HEK293 (cell line): ENCODE measurements at regions not wholly inside any gene's neighbourhood (a gene's known extent, or its start where the extent isn't known, plus 50 kb on each side); places are given as distances from the start of the nearest gene placed in this dataset.
A peak's percentile ranks its signal among the peaks of the same experiment; 100 is the strongest.

Experiments used
- CTCF ChIA-PET: fragments of 350-600 bp; formaldehyde crosslinking; extraction: SDS; loops from one replicate; lab custom pipeline; 2021; ENCODE audit warnings: antibody characterized with exemption; lab: Yijun Ruan, JAX
- POLR2A ChIA-PET: fragments of 300-600 bp; formaldehyde crosslinking; extraction: SDS; loops from one replicate; lab custom pipeline; 2020; ENCODE audit warnings: antibody characterized with exemption, inconsistent platforms; lab: Yijun Ruan, JAX
- H3K27ac ChIP-seq: fragments of 200-500 bp; sonication (Bioruptor generic); 2 replicates; pipeline ENCODE4 v1.5.1; 2014; ENCODE audit warnings: low read depth, low read length, control low read depth, inconsistent platforms; ENCODE audit errors: extremely low read depth
- H3K36me3 ChIP-seq, 2 experiments: fragments of 200-500 bp in 1 of 2; sonication (Bioruptor generic) in 1 of 2; 1 replicate in 1 of 2; 2 replicates in 1 of 2; pipeline ENCODE4 v1.5.1; 2014 to 2017; ENCODE audit warnings: inconsistent platforms in 2 of 2, low read length in 2 of 2; ENCODE audit not compliant: control insufficient read depth in 2 of 2, insufficient read depth in 1 of 2
- H3K4me1 ChIP-seq: fragments of 200-500 bp; sonication (Bioruptor generic); 2 replicates; pipeline ENCODE4 v1.5.1; 2014; ENCODE audit warnings: mild to moderate bottlenecking, low read length, inconsistent platforms; ENCODE audit not compliant: control insufficient read depth, insufficient read depth
- H3K4me3 ChIP-seq: 2 replicates; pipeline ENCODE4 v1.5.1; 2011; ENCODE audit warnings: low read depth, mild to moderate bottlenecking, control low read depth, low read length, moderate library complexity
- H3K9me3 ChIP-seq: fragments of 200-500 bp; sonication (Bioruptor generic); 2 replicates; pipeline ENCODE4 v1.5.1; 2014; ENCODE audit warnings: low read depth, low read length, inconsistent platforms; ENCODE audit not compliant: control insufficient read depth, insufficient read depth
- GFI1B ChIP-seq: fragments of 450-650 bp; formaldehyde crosslinking; IDR thresholded peaks from 2 replicates; pipeline ENCODE4 v1.5.1; 2016; ENCODE audit warnings: missing biosample characterization, missing genetic modification characterization
- GLIS1 ChIP-seq: fragments of 450-650 bp; formaldehyde crosslinking; IDR thresholded peaks from 2 replicates; pipeline ENCODE4 v1.5.1; 2016; ENCODE audit warnings: missing biosample characterization, missing genetic modification characterization
- GLIS2 ChIP-seq: fragments of 450-650 bp; formaldehyde crosslinking; IDR thresholded peaks from 2 replicates; pipeline ENCODE4 v1.5.1; 2016; ENCODE audit warnings: missing biosample characterization, missing genetic modification characterization
- KLF9 ChIP-seq: fragments of 450-650 bp; formaldehyde crosslinking; IDR thresholded peaks from 2 replicates; pipeline ENCODE4 v1.5.1; 2016; ENCODE audit warnings: missing biosample characterization, missing genetic modification characterization, low read depth
- OSR2 ChIP-seq: fragments of 450-650 bp; formaldehyde crosslinking; IDR thresholded peaks from 2 replicates; pipeline ENCODE4 v1.5.1; 2016; ENCODE audit warnings: missing biosample characterization, missing genetic modification characterization
- SCRT1 ChIP-seq: fragments of 450-650 bp; formaldehyde crosslinking; IDR thresholded peaks from 2 replicates; pipeline ENCODE4 v1.5.1; 2016; ENCODE audit warnings: missing biosample characterization, missing genetic modification characterization, borderline replicate concordance
- TCF7L2 ChIP-seq: IDR thresholded peaks from 2 replicates; pipeline ENCODE4 v1.6.1; 2011; ENCODE audit warnings: low read depth, mild to moderate bottlenecking, inconsistent platforms, low read length, moderate library complexity, borderline replicate concordance
- WT1 ChIP-seq: fragments of 450-650 bp; formaldehyde crosslinking; IDR thresholded peaks from 2 replicates; pipeline ENCODE4 v1.5.1; 2016; ENCODE audit warnings: missing biosample characterization, missing genetic modification characterization
- ZNF10 ChIP-seq: fragments of 450-650 bp; formaldehyde crosslinking; IDR thresholded peaks from 2 replicates; pipeline ENCODE4 v1.5.1; 2017; ENCODE audit warnings: missing biosample characterization, missing genetic modification characterization
- ZNF138 ChIP-seq: fragments of 450-650 bp; formaldehyde crosslinking; IDR thresholded peaks from 2 replicates; pipeline ENCODE4 v1.5.1; 2016; ENCODE audit warnings: missing biosample characterization, missing genetic modification characterization, borderline replicate concordance
- ZNF146 ChIP-seq: fragments of 450-650 bp; formaldehyde crosslinking; IDR thresholded peaks from 2 replicates; pipeline ENCODE4 v1.5.1; 2016; ENCODE audit warnings: missing biosample characterization, missing genetic modification characterization
- ZNF174 ChIP-seq: fragments of 450-650 bp; formaldehyde crosslinking; IDR thresholded peaks from 2 replicates; pipeline ENCODE4 v1.5.0; 2017; ENCODE audit warnings: missing biosample characterization, mild to moderate bottlenecking, missing genetic modification characterization
- ZNF2 ChIP-seq: fragments of 450-650 bp; formaldehyde crosslinking; IDR thresholded peaks from 2 replicates; pipeline ENCODE4 v1.5.1; 2016; ENCODE audit warnings: missing biosample characterization, missing genetic modification characterization
- ZNF292 ChIP-seq: fragments of 450-650 bp; formaldehyde crosslinking; IDR thresholded peaks from 2 replicates; pipeline ENCODE4 v1.5.1; 2016; ENCODE audit warnings: low read depth, missing biosample characterization, missing genetic modification characterization, borderline replicate concordance
- ZNF398 ChIP-seq: fragments of 450-650 bp; formaldehyde crosslinking; IDR thresholded peaks from 2 replicates; pipeline ENCODE4 v1.5.1; 2017; ENCODE audit warnings: missing biosample characterization, missing genetic modification characterization
- ZNF488 ChIP-seq: fragments of 450-650 bp; formaldehyde crosslinking; IDR thresholded peaks from 2 replicates; pipeline ENCODE4 v1.5.1; 2016; ENCODE audit warnings: missing biosample characterization, missing genetic modification characterization
- ZNF571 ChIP-seq: fragments of 450-650 bp; formaldehyde crosslinking; IDR thresholded peaks from 2 replicates; pipeline ENCODE4 v1.5.0; 2017; ENCODE audit warnings: missing biosample characterization, missing genetic modification characterization
- ZNF626 ChIP-seq: fragments of 450-650 bp; sonication (Bioruptor Pico); formaldehyde crosslinking; IDR thresholded peaks from 2 replicates; pipeline ENCODE4 v1.5.1; 2018; ENCODE audit warnings: missing biosample characterization, missing genetic modification characterization, inconsistent platforms
- ZNF660 ChIP-seq: fragments of 450-650 bp; IDR thresholded peaks from 2 replicates; pipeline ENCODE4 v1.5.1; 2018; ENCODE audit warnings: missing biosample characterization, mild to moderate bottlenecking, missing genetic modification characterization
- ZXDB ChIP-seq: fragments of 450-650 bp; formaldehyde crosslinking; IDR thresholded peaks from 2 replicates; pipeline ENCODE4 v1.5.1; 2016; ENCODE audit warnings: missing biosample characterization, missing genetic modification characterization
- TF ChIP-seq, protein P1 (sequence below): fragments of 450-650 bp; formaldehyde crosslinking; IDR thresholded peaks from 2 replicates; pipeline ENCODE4 v1.5.1; 2016; ENCODE audit warnings: missing biosample characterization, missing genetic modification characterization, borderline replicate concordance
- TF ChIP-seq, protein P2 (sequence below): fragments of 450-650 bp; formaldehyde crosslinking; IDR thresholded peaks from 2 replicates; pipeline ENCODE4 v1.5.1; 2017; ENCODE audit warnings: missing biosample characterization, missing genetic modification characterization
- TF ChIP-seq, protein P3 (sequence below): fragments of 450-650 bp; formaldehyde crosslinking; IDR thresholded peaks from 2 replicates; pipeline ENCODE4 v1.5.1; 2016; ENCODE audit warnings: missing biosample characterization, missing genetic modification characterization

DNA sequence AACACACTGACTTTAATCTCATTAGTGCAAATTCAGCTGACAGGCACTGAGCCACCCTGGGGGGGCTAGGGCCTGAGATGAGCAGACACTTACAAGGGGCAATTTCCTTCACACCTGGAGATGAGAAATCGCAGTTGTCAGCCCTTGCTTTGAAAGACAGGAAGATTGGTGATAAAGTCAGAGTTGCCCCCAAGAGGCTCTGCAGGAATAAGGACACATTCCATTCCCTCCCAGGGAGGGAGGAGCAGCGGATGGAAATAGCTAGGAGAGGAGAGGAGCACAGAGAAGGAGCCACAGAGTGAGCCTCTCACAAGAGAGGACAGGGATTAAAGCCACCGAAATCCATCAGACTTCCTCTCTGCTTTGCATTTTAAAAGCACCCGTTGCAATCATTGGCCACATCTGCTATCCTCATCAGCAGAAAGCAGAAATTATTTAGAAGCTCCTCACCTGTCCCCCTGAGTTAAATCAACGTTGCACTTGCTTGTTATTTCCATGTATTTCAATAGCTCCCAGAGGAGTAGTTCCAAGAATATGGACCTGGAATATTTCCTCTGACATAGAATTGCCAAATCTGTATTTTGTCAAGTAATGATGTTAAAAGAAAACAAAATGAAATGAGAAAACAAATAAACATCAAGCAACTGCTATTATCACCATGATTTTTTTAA lies 213.7 kb downstream of the BARX2 start:
- CTCF ChIA-PET: interaction anchor here (0.7 to 1.0 kb wide), 2 partner anchors 50 to 647 kb away, joined by 3 read pairs; no protein-coding TSS in a partner anchor
- no peak for TF ChIP-seq ZNF146 (tag by site-specific recombination)
- TF ChIP-seq GLIS2 (tag by site-specific recombination): no peak
- no peak for TF ChIP-seq SCRT1 (tag by site-specific recombination)
- no peak for TF ChIP-seq ZXDB (tag by site-specific recombination)
- TF ChIP-seq GLIS1 (tag by site-specific recombination): peak; percentile 33; the same call in 1 of the 2 replicates
- no peak for TF ChIP-seq ZNF488
- no peak for TF ChIP-seq ZNF660 (tag by site-specific recombination)
- TF ChIP-seq, all 188 proteins: peak for 1
- no peak overlapping the region for H3K27ac ChIP-seq
- no peak overlapping the region for H3K4me3 ChIP-seq
- POLR2A ChIA-PET: interaction anchor here (0.5 kb wide), 1 partner anchor 268 kb away, joined by 3 read pairs; no protein-coding TSS in a partner anchor
- no peaks in the 10 kb centered on the region for H3K9me3 ChIP-seq
- H3K4me1 ChIP-seq: no peaks in the 10 kb centered on the region
- H3K36me3 ChIP-seq: no peaks in the 10 kb centered on the region

GRCh38 chr11:129590030-129590752 lies 214.5 kb downstream of the BARX2 start:
- ChIA-PET POLR2A (interaction anchor here (0.5 kb wide), 1 partner anchor 267 kb away, joined by 3 read pairs; no protein-coding TSS in a partner anchor), CTCF (interaction anchor here (1.0 kb wide), 1 partner anchor 49 kb away, joined by 3 read pairs; no protein-coding TSS in a partner anchor)
- H3K36me3 ChIP-seq: no peaks in the 10 kb centered on the region
- H3K4me1 ChIP-seq: no peaks in the 10 kb centered on the region
- H3K9me3 ChIP-seq: no peaks in the 10 kb centered on the region
- TF ChIP-seq ZNF571 (tag by site-specific recombination) (no peak), WT1 (tag by site-specific recombination) (no peak), OSR2 (tag by site-specific recombination) (no peak), KLF9 (tag by site-specific recombination) (no peak), ZNF10 (tag by site-specific recombination) (no peak), TCF7L2 (no peak), ZNF626 (tag by site-specific recombination) (no peak), ZNF174 (no peak), GFI1B (tag by site-specific recombination) (no peak), ZNF398 (tag by site-specific recombination) (no peak), ZNF2 (tag by site-specific recombination) (no peak), ZNF138 (tag by site-specific recombination) (no peak), ZNF292 (tag by site-specific recombination) (no peak)
- TF ChIP-seq, protein P1, sequence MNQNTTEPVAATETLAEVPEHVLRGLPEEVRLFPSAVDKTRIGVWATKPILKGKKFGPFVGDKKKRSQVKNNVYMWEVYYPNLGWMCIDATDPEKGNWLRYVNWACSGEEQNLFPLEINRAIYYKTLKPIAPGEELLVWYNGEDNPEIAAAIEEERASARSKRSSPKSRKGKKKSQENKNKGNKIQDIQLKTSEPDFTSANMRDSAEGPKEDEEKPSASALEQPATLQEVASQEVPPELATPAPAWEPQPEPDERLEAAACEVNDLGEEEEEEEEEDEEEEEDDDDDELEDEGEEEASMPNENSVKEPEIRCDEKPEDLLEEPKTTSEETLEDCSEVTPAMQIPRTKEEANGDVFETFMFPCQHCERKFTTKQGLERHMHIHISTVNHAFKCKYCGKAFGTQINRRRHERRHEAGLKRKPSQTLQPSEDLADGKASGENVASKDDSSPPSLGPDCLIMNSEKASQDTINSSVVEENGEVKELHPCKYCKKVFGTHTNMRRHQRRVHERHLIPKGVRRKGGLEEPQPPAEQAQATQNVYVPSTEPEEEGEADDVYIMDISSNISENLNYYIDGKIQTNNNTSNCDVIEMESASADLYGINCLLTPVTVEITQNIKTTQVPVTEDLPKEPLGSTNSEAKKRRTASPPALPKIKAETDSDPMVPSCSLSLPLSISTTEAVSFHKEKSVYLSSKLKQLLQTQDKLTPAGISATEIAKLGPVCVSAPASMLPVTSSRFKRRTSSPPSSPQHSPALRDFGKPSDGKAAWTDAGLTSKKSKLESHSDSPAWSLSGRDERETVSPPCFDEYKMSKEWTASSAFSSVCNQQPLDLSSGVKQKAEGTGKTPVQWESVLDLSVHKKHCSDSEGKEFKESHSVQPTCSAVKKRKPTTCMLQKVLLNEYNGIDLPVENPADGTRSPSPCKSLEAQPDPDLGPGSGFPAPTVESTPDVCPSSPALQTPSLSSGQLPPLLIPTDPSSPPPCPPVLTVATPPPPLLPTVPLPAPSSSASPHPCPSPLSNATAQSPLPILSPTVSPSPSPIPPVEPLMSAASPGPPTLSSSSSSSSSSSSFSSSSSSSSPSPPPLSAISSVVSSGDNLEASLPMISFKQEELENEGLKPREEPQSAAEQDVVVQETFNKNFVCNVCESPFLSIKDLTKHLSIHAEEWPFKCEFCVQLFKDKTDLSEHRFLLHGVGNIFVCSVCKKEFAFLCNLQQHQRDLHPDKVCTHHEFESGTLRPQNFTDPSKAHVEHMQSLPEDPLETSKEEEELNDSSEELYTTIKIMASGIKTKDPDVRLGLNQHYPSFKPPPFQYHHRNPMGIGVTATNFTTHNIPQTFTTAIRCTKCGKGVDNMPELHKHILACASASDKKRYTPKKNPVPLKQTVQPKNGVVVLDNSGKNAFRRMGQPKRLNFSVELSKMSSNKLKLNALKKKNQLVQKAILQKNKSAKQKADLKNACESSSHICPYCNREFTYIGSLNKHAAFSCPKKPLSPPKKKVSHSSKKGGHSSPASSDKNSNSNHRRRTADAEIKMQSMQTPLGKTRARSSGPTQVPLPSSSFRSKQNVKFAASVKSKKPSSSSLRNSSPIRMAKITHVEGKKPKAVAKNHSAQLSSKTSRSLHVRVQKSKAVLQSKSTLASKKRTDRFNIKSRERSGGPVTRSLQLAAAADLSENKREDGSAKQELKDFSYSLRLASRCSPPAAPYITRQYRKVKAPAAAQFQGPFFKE (tag by site-specific recombination): no peak
- TF ChIP-seq, protein P2, sequence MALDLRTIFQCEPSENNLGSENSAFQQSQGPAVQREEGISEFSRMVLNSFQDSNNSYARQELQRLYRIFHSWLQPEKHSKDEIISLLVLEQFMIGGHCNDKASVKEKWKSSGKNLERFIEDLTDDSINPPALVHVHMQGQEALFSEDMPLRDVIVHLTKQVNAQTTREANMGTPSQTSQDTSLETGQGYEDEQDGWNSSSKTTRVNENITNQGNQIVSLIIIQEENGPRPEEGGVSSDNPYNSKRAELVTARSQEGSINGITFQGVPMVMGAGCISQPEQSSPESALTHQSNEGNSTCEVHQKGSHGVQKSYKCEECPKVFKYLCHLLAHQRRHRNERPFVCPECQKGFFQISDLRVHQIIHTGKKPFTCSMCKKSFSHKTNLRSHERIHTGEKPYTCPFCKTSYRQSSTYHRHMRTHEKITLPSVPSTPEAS: no peak
- TF ChIP-seq, protein P3, sequence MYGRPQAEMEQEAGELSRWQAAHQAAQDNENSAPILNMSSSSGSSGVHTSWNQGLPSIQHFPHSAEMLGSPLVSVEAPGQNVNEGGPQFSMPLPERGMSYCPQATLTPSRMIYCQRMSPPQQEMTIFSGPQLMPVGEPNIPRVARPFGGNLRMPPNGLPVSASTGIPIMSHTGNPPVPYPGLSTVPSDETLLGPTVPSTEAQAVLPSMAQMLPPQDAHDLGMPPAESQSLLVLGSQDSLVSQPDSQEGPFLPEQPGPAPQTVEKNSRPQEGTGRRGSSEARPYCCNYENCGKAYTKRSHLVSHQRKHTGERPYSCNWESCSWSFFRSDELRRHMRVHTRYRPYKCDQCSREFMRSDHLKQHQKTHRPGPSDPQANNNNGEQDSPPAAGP: no peak
- TF ChIP-seq, all 188 proteins: peak for 0
- H3K4me3 ChIP-seq: no peak overlapping the region
- no peak overlapping the region for H3K27ac ChIP-seq
